ENCODE measurements at regions not wholly inside any gene's neighbourhood (a gene's known extent, or its start where the extent isn't known, plus 50 kb on each side); places are given as distances from the start of the nearest gene placed in this dataset.

GRCh38 chr1:199010933-199011332 lies 372.1 kb downstream of the PTPRC start:
- H3K36me3 ChIP-seq (ENCODE audit: low read depth): no peaks in the 10 kb centered on the region
- no peak overlapping the region for H3K27ac ChIP-seq (ENCODE audit: poor library complexity, severe bottlenecking)

GRCh38 chr1:199015799-199016198 lies 377.0 kb downstream of the PTPRC start:
- H3K27me3 ChIP-seq (ENCODE audit: insufficient read depth, poor library complexity, severe bottlenecking): no peaks in the 10 kb centered on the region
- no peak overlapping the region for H3K27ac ChIP-seq (ENCODE audit: poor library complexity, severe bottlenecking)
- no peaks in the 10 kb centered on the region for H3K36me3 ChIP-seq (ENCODE audit: low read depth)
- TF ChIP-seq CTCF (IDR thresholded peaks at IDR 0.05; ENCODE audit: poor library complexity, severe bottlenecking): no peak
- no peaks in the 10 kb centered on the region for H3K4me1 ChIP-seq (ENCODE audit: insufficient read depth, poor library complexity, severe bottlenecking)
- DNase-seq (ENCODE audit: low spot score) (no peak), ATAC-seq (ENCODE audit: low read depth) (no peak)
- H3K9me3 ChIP-seq (ENCODE audit: severe bottlenecking): no peaks in the 10 kb centered on the region
- no peak overlapping the region for H3K4me3 ChIP-seq (ENCODE audit: severe bottlenecking)

More at GRCh38 chr1:199010933-199011332, 372.1 kb downstream of the PTPRC start:
- DNase-seq (ENCODE audit: low spot score) (no peak), ATAC-seq (ENCODE audit: low read depth) (peak; percentile 27; the same call in 1 of the 3 replicates)
- no peaks in the 10 kb centered on the region for H3K9me3 ChIP-seq (ENCODE audit: severe bottlenecking)
- no peaks in the 10 kb centered on the region for H3K27me3 ChIP-seq (ENCODE audit: insufficient read depth, poor library complexity, severe bottlenecking)
- no peak overlapping the region for H3K4me3 ChIP-seq (ENCODE audit: severe bottlenecking)
- TF ChIP-seq CTCF (IDR thresholded peaks at IDR 0.05; ENCODE audit: poor library complexity, severe bottlenecking): no peak
- no peaks in the 10 kb centered on the region for H3K4me1 ChIP-seq (ENCODE audit: insufficient read depth, poor library complexity, severe bottlenecking)

- Histone ChIP-seq H3K9me3 (ENCODE audit: severe bottlenecking) (no peaks in the 10 kb centered on the region), H3K27ac (ENCODE audit: poor library complexity, severe bottlenecking) (no peak overlapping the region), H3K27me3 (ENCODE audit: insufficient read depth, poor library complexity, severe bottlenecking) (no peaks in the 10 kb centered on the region), H3K36me3 (ENCODE audit: low read depth) (no peaks in the 10 kb centered on the region), H3K4me3 (ENCODE audit: severe bottlenecking) (no peak overlapping the region), H3K4me1 (ENCODE audit: insufficient read depth, poor library complexity, severe bottlenecking) (no peaks in the 10 kb centered on the region)
- ATAC-seq (ENCODE audit: low read depth) (no peak), DNase-seq (ENCODE audit: low spot score) (no peak)
- TF ChIP-seq CTCF (IDR thresholded peaks at IDR 0.05; ENCODE audit: poor library complexity, severe bottlenecking): no peak
These were observed 379.8 kb downstream of the PTPRC start for GRCh38 chr1:199018471-199019135.

- no peak for TF ChIP-seq CTCF (IDR thresholded peaks at IDR 0.05; ENCODE audit: poor library complexity, severe bottlenecking)
- H3K4me3 ChIP-seq (ENCODE audit: severe bottlenecking): no peak overlapping the region
- DNase-seq (ENCODE audit: low spot score) (no peak), ATAC-seq (ENCODE audit: low read depth) (no peak)
- no peaks in the 10 kb centered on the region for H3K9me3 ChIP-seq (ENCODE audit: severe bottlenecking)
- H3K27me3 ChIP-seq (ENCODE audit: insufficient read depth, poor library complexity, severe bottlenecking): no peaks in the 10 kb centered on the region
- no peaks in the 10 kb centered on the region for H3K36me3 ChIP-seq (ENCODE audit: low read depth)
- H3K4me1 ChIP-seq (ENCODE audit: insufficient read depth, poor library complexity, severe bottlenecking): no peaks in the 10 kb centered on the region
- no peak overlapping the region for H3K27ac ChIP-seq (ENCODE audit: poor library complexity, severe bottlenecking)
These were observed 381.2 kb downstream of the PTPRC start for GRCh38 chr1:199020051-199020450.

GRCh38 chr1:199020904-199021303 lies 382.1 kb downstream of the PTPRC start:
- Histone ChIP-seq H3K27me3 (ENCODE audit: insufficient read depth, poor library complexity, severe bottlenecking) (no peaks in the 10 kb centered on the region), H3K36me3 (ENCODE audit: low read depth) (no peaks in the 10 kb centered on the region), H3K4me1 (ENCODE audit: insufficient read depth, poor library complexity, severe bottlenecking) (no peaks in the 10 kb centered on the region), H3K9me3 (ENCODE audit: severe bottlenecking) (no peaks in the 10 kb centered on the region), H3K4me3 (ENCODE audit: severe bottlenecking) (no peak overlapping the region), H3K27ac (ENCODE audit: poor library complexity, severe bottlenecking) (no peak overlapping the region)
- ATAC-seq (ENCODE audit: low read depth) (no peak), DNase-seq (ENCODE audit: low spot score) (no peak)
- no peak for TF ChIP-seq CTCF (IDR thresholded peaks at IDR 0.05; ENCODE audit: poor library complexity, severe bottlenecking)
